ENCODE measurements at regions not wholly inside any gene's neighbourhood (a gene's known extent, or its start where the extent isn't known, plus 50 kb on each side); places are given as distances from the start of the nearest gene placed in this dataset.
A peak's percentile ranks its signal among the peaks of the same experiment; 100 is the strongest.

DNA sequence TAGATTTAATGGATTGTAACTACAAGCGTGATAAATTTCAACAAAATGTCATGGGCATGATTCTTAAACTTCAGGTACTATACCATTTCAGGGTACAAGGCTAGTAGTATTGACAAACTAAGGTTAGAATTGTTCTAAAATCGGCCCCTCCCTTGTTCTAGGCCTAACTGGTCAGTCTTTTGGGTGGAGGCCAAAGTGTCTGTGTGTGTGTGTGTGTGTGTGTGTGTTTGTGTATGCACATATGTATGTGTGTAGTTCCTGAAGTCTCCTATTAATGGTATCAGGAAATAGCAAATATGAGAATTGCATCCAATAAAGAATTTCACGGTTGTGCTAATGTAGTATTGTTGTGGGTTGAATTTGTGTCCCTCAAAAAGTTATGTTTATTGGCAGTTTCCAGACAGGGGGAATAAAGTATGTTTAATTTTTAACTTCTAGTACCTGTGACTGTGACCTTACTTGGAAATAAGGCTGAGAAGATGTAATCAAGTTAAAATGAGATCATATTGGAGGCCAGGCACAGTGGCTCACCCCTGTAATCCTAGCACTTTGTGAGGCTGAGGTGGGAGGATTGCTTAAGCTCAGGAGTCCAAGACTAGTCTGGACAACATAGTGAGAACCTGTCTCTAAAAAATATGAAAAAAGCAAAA lies 119.2 kb downstream of the KLF5 start:
- no peak for DNase-seq (ENCODE audit: low read depth)
- no peak overlapping the region for H3K4me3 ChIP-seq (ENCODE audit: low read depth, low read length)
- TF ChIP-seq, protein P1, sequence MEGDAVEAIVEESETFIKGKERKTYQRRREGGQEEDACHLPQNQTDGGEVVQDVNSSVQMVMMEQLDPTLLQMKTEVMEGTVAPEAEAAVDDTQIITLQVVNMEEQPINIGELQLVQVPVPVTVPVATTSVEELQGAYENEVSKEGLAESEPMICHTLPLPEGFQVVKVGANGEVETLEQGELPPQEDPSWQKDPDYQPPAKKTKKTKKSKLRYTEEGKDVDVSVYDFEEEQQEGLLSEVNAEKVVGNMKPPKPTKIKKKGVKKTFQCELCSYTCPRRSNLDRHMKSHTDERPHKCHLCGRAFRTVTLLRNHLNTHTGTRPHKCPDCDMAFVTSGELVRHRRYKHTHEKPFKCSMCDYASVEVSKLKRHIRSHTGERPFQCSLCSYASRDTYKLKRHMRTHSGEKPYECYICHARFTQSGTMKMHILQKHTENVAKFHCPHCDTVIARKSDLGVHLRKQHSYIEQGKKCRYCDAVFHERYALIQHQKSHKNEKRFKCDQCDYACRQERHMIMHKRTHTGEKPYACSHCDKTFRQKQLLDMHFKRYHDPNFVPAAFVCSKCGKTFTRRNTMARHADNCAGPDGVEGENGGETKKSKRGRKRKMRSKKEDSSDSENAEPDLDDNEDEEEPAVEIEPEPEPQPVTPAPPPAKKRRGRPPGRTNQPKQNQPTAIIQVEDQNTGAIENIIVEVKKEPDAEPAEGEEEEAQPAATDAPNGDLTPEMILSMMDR (IDR thresholded peaks at IDR 0.05; ENCODE audit: insufficient read depth, low read depth, low read length, missing control alignments) = no peak

DNA sequence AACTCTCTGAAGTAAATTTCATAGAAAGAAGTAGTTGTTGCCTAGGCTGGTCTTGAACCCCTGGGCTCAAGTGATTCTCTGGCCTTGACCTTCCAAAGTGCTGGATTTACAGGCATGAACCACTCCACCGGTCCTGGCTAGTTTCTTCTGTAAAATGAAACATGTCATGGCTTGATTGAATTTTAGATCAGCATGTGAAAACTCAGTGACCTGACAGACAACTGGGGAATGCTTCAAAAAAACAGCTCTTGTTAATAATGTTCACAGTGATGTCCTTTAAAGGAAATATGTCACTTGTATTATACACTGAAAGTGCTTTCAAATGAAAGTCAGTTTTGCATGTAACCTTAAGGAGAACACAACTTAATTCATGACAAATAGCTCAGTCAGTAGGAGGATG lies 118.2 kb downstream of the KLF5 start:
- no peak for DNase-seq (ENCODE audit: low read depth)
- H3K4me3 ChIP-seq (ENCODE audit: low read depth, low read length) = no peak overlapping the region
- TF ChIP-seq, protein P1 (IDR thresholded peaks at IDR 0.05; ENCODE audit: insufficient read depth, low read depth, low read length, missing control alignments) = no peak

DNA sequence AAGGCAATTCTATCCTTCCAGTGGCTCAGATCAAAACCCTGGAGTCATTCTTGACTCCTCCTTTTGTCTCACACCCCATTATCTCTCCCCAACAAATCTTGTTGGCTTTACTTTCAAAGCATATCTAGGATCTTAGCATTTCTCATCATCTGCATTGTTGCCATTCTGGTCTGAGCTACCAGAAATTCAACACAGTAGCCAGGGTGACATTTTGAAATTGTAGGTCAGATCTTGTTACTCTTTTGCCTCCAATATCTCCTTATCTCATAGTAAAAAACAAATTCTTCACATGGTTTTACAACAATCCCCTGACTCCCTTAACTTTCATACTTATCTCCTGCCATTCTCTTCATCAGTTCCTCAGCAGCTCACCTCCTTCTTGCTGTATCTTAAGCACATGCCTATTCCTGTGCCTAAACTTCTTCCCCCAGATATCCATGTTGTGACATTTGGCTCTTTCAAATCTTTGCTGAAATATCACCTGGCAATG lies 115.8 kb downstream of the KLF5 start:
- no peak overlapping the region for H3K4me3 ChIP-seq (ENCODE audit: low read depth, low read length)
- TF ChIP-seq, protein P1 (IDR thresholded peaks at IDR 0.05; ENCODE audit: insufficient read depth, low read depth, low read length, missing control alignments) = no peak

DNA sequence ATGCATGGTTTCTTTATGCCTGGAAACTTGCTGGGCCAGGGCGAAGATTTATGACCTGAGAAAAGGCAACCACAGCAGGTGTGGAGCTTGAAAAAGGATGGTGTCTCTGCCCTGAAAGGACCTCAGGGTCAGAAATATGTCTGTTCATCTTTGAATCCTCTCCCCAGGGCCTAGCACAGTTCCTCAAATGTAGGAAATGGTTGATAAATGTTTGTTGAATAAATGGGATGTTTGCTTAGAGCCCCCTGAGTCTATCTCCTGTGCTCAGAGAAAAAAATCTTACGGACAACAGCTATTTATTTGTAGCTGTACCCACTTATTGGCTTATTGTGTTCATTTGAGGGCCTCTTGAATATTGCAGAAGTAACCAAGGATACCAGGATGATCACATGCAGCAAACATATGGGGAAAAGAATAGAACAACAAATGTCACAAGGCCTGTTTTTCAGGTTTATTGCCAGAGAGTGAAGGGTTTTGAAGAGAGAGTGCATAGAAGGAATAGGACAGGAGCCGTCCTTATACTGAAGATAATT lies 114.5 kb downstream of the KLF5 start:
- TF ChIP-seq, protein P1 (IDR thresholded peaks at IDR 0.05; ENCODE audit: insufficient read depth, low read depth, low read length, missing control alignments) = no peak
- DNase-seq (ENCODE audit: low read depth) = no peak
- H3K4me3 ChIP-seq (ENCODE audit: low read depth, low read length) = no peak overlapping the region

More for the DNA sequence above, 115.8 kb downstream of the KLF5 start:
- DNase-seq (ENCODE audit: low read depth) = no peak

DNA sequence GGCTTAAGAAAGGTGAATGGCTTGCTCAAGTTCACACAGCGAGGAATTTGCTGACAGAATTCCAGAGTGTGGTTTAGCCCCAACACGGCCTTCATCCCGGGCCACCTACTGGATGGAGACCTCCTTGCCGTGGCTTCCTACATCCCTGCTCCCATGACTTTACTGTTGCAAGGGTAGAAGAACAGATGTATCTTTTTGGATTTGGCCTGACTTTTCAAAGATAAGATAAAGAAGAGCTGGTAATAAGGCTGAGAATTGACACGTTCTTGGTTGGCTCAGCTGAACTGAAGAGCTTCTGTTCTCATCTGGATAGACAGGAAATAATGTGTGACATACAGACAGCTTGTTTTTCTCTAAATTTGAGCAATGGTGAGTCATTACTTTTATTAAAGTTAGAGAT lies 113.1 kb downstream of the KLF5 start:
- H3K4me3 ChIP-seq (ENCODE audit: low read depth, low read length) = no peak overlapping the region
- TF ChIP-seq, protein P1 (IDR thresholded peaks at IDR 0.05; ENCODE audit: insufficient read depth, low read depth, low read length, missing control alignments) = no peak
- DNase-seq (ENCODE audit: low read depth) = no peak

DNA sequence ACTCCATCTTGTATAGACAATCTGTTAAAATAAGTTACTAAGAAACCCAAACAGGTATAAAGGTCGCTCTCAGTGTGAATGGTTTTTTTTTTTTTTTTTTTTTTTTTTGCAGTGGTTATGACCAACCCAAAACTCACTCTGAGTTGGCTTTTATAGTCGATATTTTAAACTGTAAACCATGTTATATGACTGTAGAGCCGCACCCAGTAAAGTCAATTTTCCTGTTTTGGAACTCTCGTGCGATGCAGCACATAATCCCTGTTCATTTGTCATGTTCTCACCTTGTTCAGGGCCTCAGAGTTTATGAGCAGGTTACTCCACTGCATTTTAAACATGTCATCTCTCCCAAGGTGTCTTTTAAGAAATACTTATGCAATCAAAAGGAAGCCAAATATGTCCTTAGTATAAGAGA lies 112.5 kb downstream of the KLF5 start:
- H3K4me3 ChIP-seq (ENCODE audit: low read depth, low read length) = no peak overlapping the region
- TF ChIP-seq, protein P1 (IDR thresholded peaks at IDR 0.05; ENCODE audit: insufficient read depth, low read depth, low read length, missing control alignments) = no peak
- DNase-seq (ENCODE audit: low read depth) = no peak

DNA sequence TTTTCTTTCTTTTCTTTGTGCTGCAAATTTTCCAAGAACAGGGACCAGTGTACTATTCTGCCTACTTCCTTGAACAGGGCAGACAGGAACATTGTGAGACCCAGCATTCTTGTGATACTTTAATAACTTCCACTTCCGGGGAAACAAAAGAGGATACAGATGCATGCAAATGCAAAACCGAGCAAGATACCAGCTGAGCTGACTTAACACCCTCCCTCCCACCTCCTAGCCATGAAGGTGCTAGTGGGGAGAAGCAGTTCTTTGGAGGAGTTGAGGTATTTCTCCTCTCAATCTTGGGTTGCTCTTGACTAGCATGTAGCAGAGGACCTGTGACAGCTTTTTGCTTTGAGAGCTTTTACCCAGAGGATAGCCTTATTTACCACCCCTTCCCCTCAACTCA lies 111.2 kb downstream of the KLF5 start:
- no peak overlapping the region for H3K4me3 ChIP-seq (ENCODE audit: low read depth, low read length)
- DNase-seq (ENCODE audit: low read depth) = peak; percentile 5
- TF ChIP-seq, protein P1 (IDR thresholded peaks at IDR 0.05; ENCODE audit: insufficient read depth, low read depth, low read length, missing control alignments) = no peak

All from GM12865 (cell line).